ENCODE measurements at regions not wholly inside any gene's neighbourhood (a gene's known extent, or its start where the extent isn't known, plus 50 kb on each side); places are given as distances from the start of the nearest gene placed in this dataset.

- TF ChIP-seq THAP9 (CRISPR knock-in tag; IDR thresholded peaks at IDR 0.05; ENCODE audit: borderline replicate concordance) (no peak), PBX3 (CRISPR knock-in tag; IDR thresholded peaks at IDR 0.05; ENCODE audit: borderline replicate concordance) (no peak), ZNF20 (CRISPR knock-in tag; IDR thresholded peaks at IDR 0.05) (no peak), ZNF607 (CRISPR knock-in tag; IDR thresholded peaks at IDR 0.05; ENCODE audit: borderline replicate concordance) (no peak), ZNF382 (CRISPR knock-in tag; IDR thresholded peaks at IDR 0.05; ENCODE audit: borderline replicate concordance) (no peak), KDM6A (CRISPR knock-in tag; IDR thresholded peaks at IDR 0.05; ENCODE audit: low read depth) (no peak), RXRB (CRISPR knock-in tag; IDR thresholded peaks at IDR 0.05; ENCODE audit: borderline replicate concordance) (peak; percentile 86), KAT7 (CRISPR knock-in tag; IDR thresholded peaks at IDR 0.05; ENCODE audit: borderline replicate concordance) (no peak), SMARCC2 (IDR thresholded peaks at IDR 0.05) (no peak), STAT6 (CRISPR knock-in tag; IDR thresholded peaks at IDR 0.05; ENCODE audit: borderline replicate concordance) (no peak), BRCA1 (CRISPR knock-in tag; IDR thresholded peaks at IDR 0.05) (no peak), POLR2AphosphoS5 (IDR thresholded peaks at IDR 0.05; ENCODE audit: low read depth, low read length) (no peak), ZNF691 (CRISPR knock-in tag; IDR thresholded peaks at IDR 0.05; ENCODE audit: borderline replicate concordance, low read depth) (no peak), ZNF841 (CRISPR knock-in tag; IDR thresholded peaks at IDR 0.05; ENCODE audit: borderline replicate concordance) (no peak), ZNF24 (IDR thresholded peaks at IDR 0.05) (no peak), ZNF337 (CRISPR knock-in tag; IDR thresholded peaks at IDR 0.05; ENCODE audit: borderline replicate concordance, low read depth) (no peak), ATAD3A (CRISPR knock-in tag; IDR thresholded peaks at IDR 0.05) (no peak), ZNF33A (CRISPR knock-in tag; IDR thresholded peaks at IDR 0.05; ENCODE audit: borderline replicate concordance) (no peak), BHLHE40 (IDR thresholded peaks at IDR 0.05; ENCODE audit: low read length) (no peak), ZNF724P (CRISPR knock-in tag; IDR thresholded peaks at IDR 0.05; ENCODE audit: borderline replicate concordance) (no peak)
- TF ChIP-seq, protein P1, sequence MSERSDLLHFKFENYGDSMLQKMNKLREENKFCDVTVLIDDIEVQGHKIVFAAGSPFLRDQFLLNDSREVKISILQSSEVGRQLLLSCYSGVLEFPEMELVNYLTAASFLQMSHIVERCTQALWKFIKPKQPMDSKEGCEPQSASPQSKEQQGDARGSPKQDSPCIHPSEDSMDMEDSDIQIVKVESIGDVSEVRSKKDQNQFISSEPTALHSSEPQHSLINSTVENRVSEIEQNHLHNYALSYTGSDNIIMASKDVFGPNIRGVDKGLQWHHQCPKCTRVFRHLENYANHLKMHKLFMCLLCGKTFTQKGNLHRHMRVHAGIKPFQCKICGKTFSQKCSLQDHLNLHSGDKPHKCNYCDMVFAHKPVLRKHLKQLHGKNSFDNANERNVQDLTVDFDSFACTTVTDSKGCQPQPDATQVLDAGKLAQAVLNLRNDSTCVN (CRISPR knock-in tag; IDR thresholded peaks at IDR 0.05; ENCODE audit: borderline replicate concordance) = no peak
- TF ChIP-seq, protein P2, sequence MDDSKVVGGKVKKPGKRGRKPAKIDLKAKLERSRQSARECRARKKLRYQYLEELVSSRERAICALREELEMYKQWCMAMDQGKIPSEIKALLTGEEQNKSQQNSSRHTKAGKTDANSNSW (CRISPR knock-in tag; IDR thresholded peaks at IDR 0.05; ENCODE audit: borderline replicate concordance) = no peak
These were observed 631.0 kb downstream of the IRS1 start (continued) for GRCh38 chr2:226168496-226169160.
